IMR-90 (cell line): ENCODE measurements at regions not wholly inside any gene's neighbourhood (a gene's known extent, or its start where the extent isn't known, plus 50 kb on each side); places are given as distances from the start of the nearest gene placed in this dataset.

Experiments used
- ATAC-seq: fragments of 200-7000 bp; cut with Tn5 transposase; 2 replicates; pipeline ENCODE4 v1.9.1; 2020; ENCODE audit warnings: low read depth, mild to moderate bottlenecking, moderate library complexity
- BruUV-seq: library from RNA; stranded (reverse); fragments of 400-500 nt; replicated peaks from 2 replicates; lab custom pipeline; 2021; lab: Mats Ljungman, UMichigan
- CTCF ChIA-PET: fragments of 300-600 bp; formaldehyde crosslinking; extraction: SDS; loops from one replicate; lab custom pipeline; 2021; ENCODE audit warnings: antibody characterized with exemption; lab: Yijun Ruan, JAX
- POLR2A ChIA-PET: fragments of 300-600 bp; sonication (Branson Sonifier 250); formaldehyde crosslinking; loops from one replicate; lab custom pipeline; 2022; ENCODE audit warnings: antibody characterized with exemption; ENCODE audit not compliant: unreplicated experiment; lab: Charles Lee
- DNase-seq: peaks from one replicate; pipeline ENCODE4 v3.0.0; 2013
- H2AFZ ChIP-seq: replicated peaks from 2 replicates; pipeline ENCODE3; 2013; ENCODE audit warnings: low read length, mild to moderate bottlenecking; ENCODE audit not compliant: poor library complexity
- H2AK5ac ChIP-seq: 2 replicates; pipeline ENCODE4 v1.6.1; 2013; ENCODE audit warnings: low read depth, low read length, inconsistent platforms
- H2AK9ac ChIP-seq: replicated peaks from 2 replicates; pipeline ENCODE3; 2013; ENCODE audit warnings: mild to moderate bottlenecking, low read depth, low read length, moderate library complexity; ENCODE audit not compliant: poor library complexity
- H2BK120ac ChIP-seq: 2 replicates; pipeline ENCODE4 v1.6.1; 2013; ENCODE audit warnings: low read depth, low read length, inconsistent platforms
- H2BK15ac ChIP-seq: 3 replicates; pipeline ENCODE4 v1.6.1; 2013; ENCODE audit warnings: low read depth, low read length, inconsistent platforms
- H2BK20ac ChIP-seq: 2 replicates; pipeline ENCODE4 v1.6.1; 2013; ENCODE audit warnings: low read depth, mild to moderate bottlenecking, inconsistent platforms, low read length, moderate library complexity
- H2BK5ac ChIP-seq: 2 replicates; pipeline ENCODE4 v1.6.1; 2013; ENCODE audit warnings: mild to moderate bottlenecking, low read depth, low read length, inconsistent platforms; ENCODE audit not compliant: poor library complexity, severe bottlenecking
- H3K14ac ChIP-seq: replicated peaks from 2 replicates; pipeline ENCODE4 v1.6.1; 2013; ENCODE audit warnings: low read depth, low read length, inconsistent platforms
- H3K18ac ChIP-seq: 2 replicates; pipeline ENCODE4 v1.6.1; 2013; ENCODE audit warnings: low read depth, low read length, control low read depth
- H3K23ac ChIP-seq: 2 replicates; pipeline ENCODE4 v1.6.1; 2013; ENCODE audit warnings: low read depth, low read length, inconsistent platforms
- H3K27ac ChIP-seq: 2 replicates; pipeline ENCODE4 v1.5.1; 2013; ENCODE audit warnings: mild to moderate bottlenecking, control low read depth, low read length; ENCODE audit not compliant: insufficient read depth
- H3K27me3 ChIP-seq: 2 replicates; pipeline ENCODE4 v1.6.1; 2013; ENCODE audit warnings: low read length; ENCODE audit not compliant: control insufficient read depth, insufficient read depth
- H3K36me3 ChIP-seq: 2 replicates; pipeline ENCODE4 v1.6.1; 2013; ENCODE audit warnings: low read length, mixed read lengths; ENCODE audit not compliant: control insufficient read depth, insufficient read depth
- H3K4ac ChIP-seq: 2 replicates; pipeline ENCODE4 v1.6.1; 2013; ENCODE audit warnings: low read depth, low read length, inconsistent platforms
- H3K4me1 ChIP-seq: 2 replicates; pipeline ENCODE4 v1.6.1; 2013; ENCODE audit warnings: low read length, mixed read lengths; ENCODE audit not compliant: control insufficient read depth, insufficient read depth
- H3K4me2 ChIP-seq: 2 replicates; pipeline ENCODE4 v1.6.1; 2013; ENCODE audit warnings: low read depth, mild to moderate bottlenecking, control low read depth, low read length, moderate library complexity
- H3K4me3 ChIP-seq: 2 replicates; pipeline ENCODE4 v1.5.1; 2013; ENCODE audit warnings: low read depth, mild to moderate bottlenecking, control low read depth, low read length, moderate library complexity; ENCODE audit not compliant: insufficient read depth
- H3K56ac ChIP-seq: 2 replicates; pipeline ENCODE4 v1.6.1; 2013; ENCODE audit warnings: low read length, inconsistent platforms; ENCODE audit not compliant: insufficient read depth; ENCODE audit errors: extremely low read depth
- H3K79me1 ChIP-seq, 2 experiments: 2 replicates each; pipeline ENCODE4 v1.6.1; 2013; ENCODE audit warnings: low read length in 2 of 2, inconsistent platforms in 1 of 2, low read depth in 1 of 2
- H3K9ac ChIP-seq: 2 replicates; pipeline ENCODE4 v1.6.1; 2013; ENCODE audit warnings: low read depth, low read length, control low read depth
- H3K9me1 ChIP-seq: 2 replicates; pipeline ENCODE4 v1.6.1; 2013; ENCODE audit warnings: low read length, inconsistent platforms; ENCODE audit not compliant: insufficient read depth
- H3K9me3 ChIP-seq: 2 replicates; pipeline ENCODE4 v1.6.1; 2013; ENCODE audit warnings: low read length; ENCODE audit not compliant: control insufficient read depth, insufficient read depth
- H4K20me1 ChIP-seq: 2 replicates; pipeline ENCODE4 v1.6.1; 2013; ENCODE audit warnings: low read length, inconsistent platforms; ENCODE audit not compliant: insufficient read depth
- H4K5ac ChIP-seq: 2 replicates; pipeline ENCODE4 v1.6.1; 2013; ENCODE audit warnings: mild to moderate bottlenecking, low read depth, low read length, control low read depth
- H4K8ac ChIP-seq, 2 experiments: 2 replicates each; pipeline ENCODE4 v1.6.1; 2013; ENCODE audit warnings: low read depth in 2 of 2, low read length in 2 of 2, control low read depth in 1 of 2, inconsistent platforms in 1 of 2
- H4K91ac ChIP-seq: 2 replicates; pipeline ENCODE4 v1.6.1; 2013; ENCODE audit warnings: low read depth, low read length, inconsistent platforms; ENCODE audit not compliant: insufficient read depth
- BHLHE40 ChIP-seq: fragments of 150-350 bp; IDR thresholded peaks from 2 replicates; pipeline ENCODE4 v1.6.1; 2016; ENCODE audit warnings: mild to moderate bottlenecking, low read depth, low read length
- CHD1 ChIP-seq: IDR thresholded peaks from 2 replicates; pipeline ENCODE4 v1.6.1; 2012; ENCODE audit warnings: low read depth, low read length, improper control_type of control experiment
- FOS ChIP-seq: fragments of 150-350 bp; IDR thresholded peaks from 2 replicates; pipeline ENCODE4 v1.6.1; 2016; ENCODE audit warnings: low read depth, low read length
- MXI1 ChIP-seq: IDR thresholded peaks from 2 replicates; pipeline ENCODE4 v1.6.1; 2012; ENCODE audit warnings: low read depth, mild to moderate bottlenecking, low read length, moderate library complexity, borderline replicate concordance
- RFX5 ChIP-seq: IDR thresholded peaks from 2 replicates; pipeline ENCODE4 v1.8.0; 2012; ENCODE audit warnings: low read depth, mild to moderate bottlenecking, low read length, moderate library complexity
- SMC3 ChIP-seq: fragments of 150-350 bp; IDR thresholded peaks from 2 replicates; pipeline ENCODE4 v1.6.1; 2016; ENCODE audit warnings: low read depth, mild to moderate bottlenecking, antibody characterized with exemption, low read length, moderate library complexity
- WGBS, 2 experiments: methylation state at CpG; one replicate each; pipeline versions ENCODE4 v1.1.5 to v1.1.7; 2013; ENCODE audit warnings: missing lambda C conversion rate in 2 of 2; ENCODE audit not compliant: insufficient read length in 1 of 2; ENCODE audit errors: extremely low coverage in 2 of 2; 5-methylcytosine and 5-hydroxymethylcytosine counted together
- dilution Hi-C: fragments of 300-500 bp; cut with HindIII; formaldehyde crosslinking; loops from one replicate; pipeline ENCODE4 v1.14.3; 2018; ENCODE audit warnings: low sequenced_read_pairs; ENCODE audit not compliant: unreplicated experiment
- in situ Hi-C: fragments of 300-500 bp; cut with MboI; formaldehyde crosslinking; loops from 3 replicates; pipeline ENCODE4 v1.14.3; 2019; ENCODE audit warnings: low sequenced_read_pairs, inconsistent platforms, mixed read lengths
- intact Hi-C: fragments of 100-400 bp; cut with micrococcal nuclease; formaldehyde crosslinking; loops from 2 replicates; pipeline ENCODE4 v1.10.0; 2022
- TF ChIP-seq, protein P1 (sequence below): conservative IDR thresholded peaks from 2 replicates; pipeline ENCODE4 v1.5.1; 2012; ENCODE audit warnings: mild to moderate bottlenecking, low read depth, low read length, improper control_type of control experiment

GRCh38 chr5:135253601-135254178 is 145.3 kb downstream of the MACROH2A1 start:
- Histone ChIP-seq H3K27ac (no peak overlapping the region), H2AK9ac (no peak overlapping the region), H3K9me1 (peaks cover 5% of the 10 kb centered on the region; the same call in 1 of the 2 replicates), H3K27me3 (no peaks in the 10 kb centered on the region), H3K18ac (no peak overlapping the region), H2BK120ac (peak overlapping the region; percentile 59; the same call in 1 of the 2 replicates), H2AK5ac (no peak overlapping the region), H3K4me1 (peaks cover 19% of the 10 kb centered on the region), H3K4ac (no peak overlapping the region; the same call in 1 of the 2 replicates), H3K14ac (no peak overlapping the region), H3K9me3 (no peaks in the 10 kb centered on the region), H3K79me1 (no peaks in the 10 kb centered on the region; a peak in 2 of 4 replicates), H3K9ac (no peak overlapping the region), H2BK15ac (peak overlapping the region; percentile 39; the same call in 1 of the 3 replicates), H4K8ac (no peak overlapping the region), H3K36me3 (no peaks in the 10 kb centered on the region), H3K4me3 (no peak overlapping the region), H4K5ac (no peak overlapping the region), H3K4me2 (no peak overlapping the region), H3K23ac (no peak overlapping the region), H4K91ac (no peak overlapping the region), H4K20me1 (no peaks in the 10 kb centered on the region), H3K56ac (no peak overlapping the region), H2BK5ac (no peak overlapping the region), H2BK20ac (no peak overlapping the region), H2AFZ (no peak overlapping the region)
- in situ Hi-C loops = no loop called here
- ChIA-PET POLR2A (no interaction called here), CTCF (no interaction called here)
- intact Hi-C loops = no loop called here
- no TSS peak for BruUV-seq
- WGBS, 2 experiments = 100% methylated on average over 2 of the region's 8 CpGs; no CpG with 5 or more reads in 1 of the 2 experiments
- no peak for TF ChIP-seq RFX5
- no peak for TF ChIP-seq CHD1
- TF ChIP-seq SMC3 = no peak
- TF ChIP-seq, protein P1, sequence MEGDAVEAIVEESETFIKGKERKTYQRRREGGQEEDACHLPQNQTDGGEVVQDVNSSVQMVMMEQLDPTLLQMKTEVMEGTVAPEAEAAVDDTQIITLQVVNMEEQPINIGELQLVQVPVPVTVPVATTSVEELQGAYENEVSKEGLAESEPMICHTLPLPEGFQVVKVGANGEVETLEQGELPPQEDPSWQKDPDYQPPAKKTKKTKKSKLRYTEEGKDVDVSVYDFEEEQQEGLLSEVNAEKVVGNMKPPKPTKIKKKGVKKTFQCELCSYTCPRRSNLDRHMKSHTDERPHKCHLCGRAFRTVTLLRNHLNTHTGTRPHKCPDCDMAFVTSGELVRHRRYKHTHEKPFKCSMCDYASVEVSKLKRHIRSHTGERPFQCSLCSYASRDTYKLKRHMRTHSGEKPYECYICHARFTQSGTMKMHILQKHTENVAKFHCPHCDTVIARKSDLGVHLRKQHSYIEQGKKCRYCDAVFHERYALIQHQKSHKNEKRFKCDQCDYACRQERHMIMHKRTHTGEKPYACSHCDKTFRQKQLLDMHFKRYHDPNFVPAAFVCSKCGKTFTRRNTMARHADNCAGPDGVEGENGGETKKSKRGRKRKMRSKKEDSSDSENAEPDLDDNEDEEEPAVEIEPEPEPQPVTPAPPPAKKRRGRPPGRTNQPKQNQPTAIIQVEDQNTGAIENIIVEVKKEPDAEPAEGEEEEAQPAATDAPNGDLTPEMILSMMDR = no peak
- no peak for TF ChIP-seq FOS
- no peak for TF ChIP-seq BHLHE40
- TF ChIP-seq MXI1 = no peak
- no peak for DNase-seq
- dilution Hi-C loops = no loop called here
- no peak for ATAC-seq
